Ovary (tissue), 3 donors: ENCODE measurements at regions not wholly inside any gene's neighbourhood (a gene's known extent, or its start where the extent isn't known, plus 50 kb on each side); places are given as distances from the start of the nearest gene placed in this dataset.

Source experiments
- CTCF ChIP-seq, 3 donors: fragments of 450-650 bp in 2 of 3; fragments of 200-600 bp in 1 of 3; IDR thresholded peaks; one replicate each; pipeline versions ENCODE4 v1.5.1 to v1.8.0; 2016 to 2022; ENCODE audit warnings: antibody characterized with exemption in 3 of 3, mild to moderate bottlenecking in 1 of 3
- POLR2A ChIP-seq: fragments of 450-650 bp; IDR thresholded peaks from one replicate; pipeline ENCODE4 v1.6.1; 2017; ENCODE audit warnings: antibody characterized with exemption, mild to moderate bottlenecking, moderate library complexity
- donor health status: DM: no; HTN: no; CAD: no.

DNA sequence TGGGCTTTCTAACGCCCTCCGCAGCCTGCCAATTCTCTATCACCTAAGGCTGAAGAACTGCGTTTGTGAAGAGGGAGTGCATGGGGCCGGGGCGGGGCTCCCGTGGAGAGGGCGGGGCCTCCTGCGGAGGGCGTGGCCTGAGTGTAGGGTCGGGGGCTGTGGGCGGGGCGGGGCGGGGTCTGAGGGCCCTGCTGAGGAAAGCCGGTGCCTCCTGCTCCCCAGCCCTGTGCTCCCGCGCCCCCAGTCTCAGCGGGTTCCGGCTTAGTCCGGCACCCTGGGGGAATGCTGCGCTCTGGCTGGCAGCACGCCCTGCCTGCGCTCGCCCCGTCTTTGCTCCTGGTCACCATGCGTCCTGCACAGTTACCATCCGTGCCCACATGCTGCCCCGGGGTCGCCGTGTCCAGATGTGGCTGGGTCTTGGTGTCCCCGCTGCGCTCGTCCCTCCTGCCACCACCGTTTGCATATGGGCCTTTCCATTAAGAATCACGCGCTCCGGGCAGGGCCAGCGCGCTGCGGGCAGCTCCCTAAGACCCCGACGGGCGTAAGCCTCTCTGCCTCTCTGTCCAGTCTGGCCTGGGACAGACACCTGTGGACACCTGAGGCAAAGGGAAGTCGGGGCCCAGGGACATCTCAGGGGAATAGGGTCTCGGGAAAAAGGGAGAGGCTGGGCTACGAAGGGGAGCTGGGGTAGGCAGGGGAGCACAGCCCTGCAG lies 144.0 kb upstream of the RET start:
- TF ChIP-seq POLR2A: no peak
- TF ChIP-seq CTCF (IDR thresholded peaks at IDR 0.05): no peak
